Vagina (tissue), 2 donors: ENCODE measurements at regions not wholly inside any gene's neighbourhood (a gene's known extent, or its start where the extent isn't known, plus 50 kb on each side); places are given as distances from the start of the nearest gene placed in this dataset.

Experiments
- POLR2A ChIP-seq, 2 donors: fragments of 450-650 bp; IDR thresholded peaks; one replicate each; pipeline ENCODE4 v1.6.1; 2017; ENCODE audit warnings: antibody characterized with exemption in 2 of 2, mild to moderate bottlenecking in 2 of 2, moderate library complexity in 2 of 2
- POLR2AphosphoS5 ChIP-seq, 2 donors: sonication (generic); formaldehyde crosslinking; IDR thresholded peaks; one replicate each; pipeline ENCODE4 v1.9.0; 2017; ENCODE audit warnings: antibody characterized with exemption in 2 of 2, mild to moderate bottlenecking in 2 of 2, low read depth in 1 of 2; ENCODE audit not compliant: insufficient read depth in 1 of 2
- TF ChIP-seq, protein P1 (sequence below), 3 experiments: fragments of 450-650 bp in 2 of 3; fragments of 200-600 bp in 1 of 3; sonication (generic) in 1 of 3; IDR thresholded peaks; one replicate each; pipeline ENCODE4 v1.5.1; 2017 to 2019; ENCODE audit warnings: antibody characterized with exemption in 3 of 3, mild to moderate bottlenecking in 2 of 3, moderate library complexity in 2 of 3

DNA sequence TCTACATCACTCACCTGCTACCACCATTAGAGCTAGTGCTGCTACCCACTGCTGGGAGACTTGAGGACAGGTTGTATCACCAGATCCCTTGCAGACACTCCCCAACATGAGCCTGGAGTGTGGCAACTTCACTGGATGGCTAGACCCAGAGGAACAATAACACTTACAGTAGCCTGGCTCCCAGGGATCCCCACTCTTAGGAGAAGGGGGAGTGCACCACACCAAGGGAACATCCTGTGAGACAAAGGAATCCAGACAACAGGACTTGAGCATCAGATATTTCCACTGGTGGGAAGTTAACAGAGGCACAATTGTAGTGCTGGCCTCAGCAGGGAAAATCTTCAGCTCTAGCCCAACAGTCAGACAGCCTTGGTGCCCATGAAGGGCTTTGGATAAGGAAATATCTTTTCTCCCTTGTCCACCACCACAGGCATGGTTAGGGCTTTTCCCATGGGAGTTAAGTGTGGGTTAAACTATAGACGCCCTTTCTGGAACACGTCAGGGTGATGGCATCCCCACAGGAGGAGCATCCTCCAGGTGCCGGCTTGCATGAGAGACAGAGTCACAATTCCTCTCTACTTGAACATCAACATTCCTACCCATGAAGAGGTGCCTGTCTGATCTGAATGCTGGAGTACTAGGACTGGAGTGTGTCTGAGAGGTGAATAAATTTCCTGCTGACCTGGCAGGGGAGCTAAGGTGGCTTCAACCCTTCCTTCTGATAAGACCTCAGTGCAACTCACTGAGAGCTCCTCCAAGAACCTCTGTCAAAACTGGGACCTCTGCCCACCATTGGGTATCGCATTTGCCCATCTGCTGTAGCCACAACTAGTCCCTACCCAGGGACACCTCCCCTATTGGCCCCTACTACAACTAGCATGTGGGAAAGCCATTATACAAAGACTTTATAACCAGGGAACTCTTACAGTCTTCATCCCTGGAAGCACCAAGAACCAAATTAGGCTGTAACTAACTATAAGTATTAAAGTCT, 55.4 kb upstream of the SIRPG start:
- no peak for TF ChIP-seq POLR2AphosphoS5 (IDR thresholded peaks at IDR 0.05; ENCODE audit: insufficient read depth in 1 of 2, low read depth in 1 of 2)
- TF ChIP-seq, protein P1, sequence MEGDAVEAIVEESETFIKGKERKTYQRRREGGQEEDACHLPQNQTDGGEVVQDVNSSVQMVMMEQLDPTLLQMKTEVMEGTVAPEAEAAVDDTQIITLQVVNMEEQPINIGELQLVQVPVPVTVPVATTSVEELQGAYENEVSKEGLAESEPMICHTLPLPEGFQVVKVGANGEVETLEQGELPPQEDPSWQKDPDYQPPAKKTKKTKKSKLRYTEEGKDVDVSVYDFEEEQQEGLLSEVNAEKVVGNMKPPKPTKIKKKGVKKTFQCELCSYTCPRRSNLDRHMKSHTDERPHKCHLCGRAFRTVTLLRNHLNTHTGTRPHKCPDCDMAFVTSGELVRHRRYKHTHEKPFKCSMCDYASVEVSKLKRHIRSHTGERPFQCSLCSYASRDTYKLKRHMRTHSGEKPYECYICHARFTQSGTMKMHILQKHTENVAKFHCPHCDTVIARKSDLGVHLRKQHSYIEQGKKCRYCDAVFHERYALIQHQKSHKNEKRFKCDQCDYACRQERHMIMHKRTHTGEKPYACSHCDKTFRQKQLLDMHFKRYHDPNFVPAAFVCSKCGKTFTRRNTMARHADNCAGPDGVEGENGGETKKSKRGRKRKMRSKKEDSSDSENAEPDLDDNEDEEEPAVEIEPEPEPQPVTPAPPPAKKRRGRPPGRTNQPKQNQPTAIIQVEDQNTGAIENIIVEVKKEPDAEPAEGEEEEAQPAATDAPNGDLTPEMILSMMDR (IDR thresholded peaks at IDR 0.05), result no peak
- no peak for TF ChIP-seq POLR2A (IDR thresholded peaks at IDR 0.05)
